HCT116 (cell line): ENCODE measurements at regions not wholly inside any gene's neighbourhood (a gene's known extent, or its start where the extent isn't known, plus 50 kb on each side); places are given as distances from the start of the nearest gene placed in this dataset.

ENCODE experiments used
- ATAC-seq: fragments of 200-7000 bp; cut with Tn5 transposase; 2 replicates; pipeline ENCODE4 v1.9.1; 2020; ENCODE audit warnings: mild to moderate bottlenecking, moderate library complexity
- BruUV-seq: library from RNA; stranded (reverse); fragments of 400-500 nt; replicated peaks from 2 replicates; lab custom pipeline; 2021; lab: Mats Ljungman, UMichigan
- CTCF ChIA-PET: fragments of 300-600 bp; sonication (Branson Sonifier 250); formaldehyde crosslinking; loops from one replicate; lab custom pipeline; 2021; ENCODE audit warnings: antibody characterized with exemption; lab: Charles Lee
- POLR2A ChIA-PET: fragments of 300-600, 350-600 bp; sonication (Branson Sonifier 250); formaldehyde crosslinking; loops from one replicate; lab custom pipeline; 2021; ENCODE audit warnings: antibody characterized with exemption; lab: Charles Lee
- RAD21 ChIA-PET, 2 experiments: fragments of 300-600 bp; sonication (Branson Sonifier 250); formaldehyde crosslinking; loops; one replicate each; lab custom pipeline; 2023; ENCODE audit warnings: low total read pairs in 2 of 2; ENCODE audit not compliant: uncharacterized antibody in 2 of 2, unreplicated experiment in 2 of 2, low non-redundant PET in 1 of 2; lab: Charles Lee
- DNase-seq: peaks from one replicate; pipeline ENCODE4 v3.0.0-alpha.2; 2010; ENCODE audit warnings: low read depth, low spot score
- H2AFZ ChIP-seq: fragments of 200-600 bp; shearing (Covaris generic), sonication (generic); 2 replicates; pipeline ENCODE4 v1.6.1; 2017; ENCODE audit warnings: low read depth, mixed run types, mixed read lengths, antibody characterized with exemption, low read length; ENCODE audit not compliant: poor library complexity, severe bottlenecking
- H3K27ac ChIP-seq: 2 replicates; pipeline ENCODE4 v1.5.1; 2012; ENCODE audit warnings: low read depth, low read length
- H3K27me3 ChIP-seq: fragments of 200-600 bp; sonication (generic); 2 replicates; pipeline ENCODE4 v1.6.1; 2016; ENCODE audit warnings: mixed run types, low read length, mixed read lengths; ENCODE audit not compliant: insufficient read depth
- H3K36me3 ChIP-seq, 2 experiments: fragments of 200-500 bp in 1 of 2; fragments of 200-600 bp in 1 of 2; sonication (Bioruptor generic) in 1 of 2; sonication (generic) in 1 of 2; 2 replicates each; pipeline versions ENCODE4 v1.5.1 to v1.6.1; 2014 to 2016; ENCODE audit warnings: low read length in 2 of 2, inconsistent platforms in 1 of 2, mixed read lengths in 1 of 2, mixed run types in 1 of 2; ENCODE audit not compliant: insufficient read depth in 2 of 2, control insufficient read depth in 1 of 2
- H3K4me1 ChIP-seq, 2 experiments: fragments of 200-600 bp in 1 of 2; sonication (generic) in 1 of 2; 2 replicates each; pipeline versions ENCODE4 v1.5.1 to v1.6.1; 2012 to 2017; ENCODE audit warnings: low read length in 2 of 2, inconsistent platforms in 1 of 2, mild to moderate bottlenecking in 1 of 2, mixed read lengths in 1 of 2, mixed run types in 1 of 2, moderate library complexity in 1 of 2; ENCODE audit not compliant: insufficient read depth in 2 of 2, control insufficient read depth in 1 of 2
- H3K4me2 ChIP-seq: fragments of 200-600 bp; sonication (generic); 2 replicates; pipeline ENCODE4 v1.6.1; 2017; ENCODE audit warnings: mixed run types, low read length, mixed read lengths
- H3K4me3 ChIP-seq, 2 experiments: fragments of 200-600 bp in 1 of 2; sonication (generic) in 1 of 2; replicated peaks in 1 of 2; 2 replicates each; pipeline ENCODE4 v1.5.1; 2011 to 2016; ENCODE audit warnings: low read length in 2 of 2, control low read depth in 1 of 2, low read depth in 1 of 2, mild to moderate bottlenecking in 1 of 2, mixed read lengths in 1 of 2, mixed run types in 1 of 2
- H3K79me2 ChIP-seq: fragments of 200-600 bp; sonication (generic); 2 replicates; pipeline ENCODE4 v1.6.1; 2017; ENCODE audit warnings: mild to moderate bottlenecking, mixed run types, low read length, moderate library complexity, mixed read lengths; ENCODE audit not compliant: insufficient read depth
- H3K9ac ChIP-seq: fragments of 200-600 bp; sonication (generic); 2 replicates; pipeline ENCODE4 v1.6.1; 2016; ENCODE audit warnings: low read length, mixed read lengths
- H3K9me2 ChIP-seq: fragments of 200-600 bp; sonication (generic), shearing (Covaris generic); 2 replicates; pipeline ENCODE4 v1.6.1; 2017; ENCODE audit warnings: mixed run types, mild to moderate bottlenecking, moderate library complexity; ENCODE audit not compliant: insufficient read depth
- H3K9me3 ChIP-seq, 2 experiments: fragments of 200-500 bp in 1 of 2; fragments of 200-600 bp in 1 of 2; sonication (Bioruptor generic) in 1 of 2; sonication (generic) in 1 of 2; 2 replicates each; pipeline ENCODE4 v1.6.1; 2014 to 2017; ENCODE audit warnings: low read length in 2 of 2, mixed read lengths in 2 of 2, inconsistent platforms in 1 of 2, low read depth in 1 of 2, mild to moderate bottlenecking in 1 of 2, mixed run types in 1 of 2, moderate library complexity in 1 of 2; ENCODE audit not compliant: control insufficient read depth in 1 of 2, insufficient read depth in 1 of 2
- H4K20me1 ChIP-seq: fragments of 200-600 bp; sonication (generic), shearing (Covaris generic); 2 replicates; pipeline ENCODE4 v1.6.1; 2017; ENCODE audit warnings: mixed run types, mild to moderate bottlenecking, moderate library complexity; ENCODE audit not compliant: insufficient read depth
- CEBPB ChIP-seq: IDR thresholded peaks from 2 replicates; pipeline ENCODE4 v1.6.1; 2012; ENCODE audit warnings: low read depth
- EGR1 ChIP-seq: IDR thresholded peaks from 2 replicates; pipeline ENCODE4 v1.6.1; 2012; ENCODE audit warnings: low read depth
- ELF1 ChIP-seq: IDR thresholded peaks from 2 replicates; pipeline ENCODE4 v1.6.1; 2012; ENCODE audit warnings: low read depth, borderline replicate concordance
- EZH2 ChIP-seq: fragments of 200-600 bp; sonication (generic); IDR thresholded peaks from 2 replicates; pipeline ENCODE4 v1.6.1; 2017; ENCODE audit warnings: antibody characterized with exemption, mixed run types
- EZH2phosphoT487 ChIP-seq: fragments of 200-600 bp; IDR thresholded peaks from 2 replicates; pipeline ENCODE4 v1.6.1; 2018; ENCODE audit warnings: antibody characterized with exemption, borderline replicate concordance
- FOSL1 ChIP-seq: IDR thresholded peaks from 2 replicates; pipeline ENCODE4 v1.6.1; 2012; ENCODE audit warnings: low read depth
- JUND ChIP-seq: IDR thresholded peaks from 2 replicates; pipeline ENCODE4 v1.6.1; 2012
- POLR2A ChIP-seq: IDR thresholded peaks from 2 replicates; pipeline ENCODE4 v1.7.0; 2011; ENCODE audit warnings: borderline replicate concordance; ENCODE audit not compliant: insufficient read depth, insufficient read length; ENCODE audit errors: extremely low read depth
- POLR2AphosphoS5 ChIP-seq: IDR thresholded peaks from 2 replicates; pipeline ENCODE4 v1.6.1; 2011; ENCODE audit warnings: mild to moderate bottlenecking, low read depth, low read length, moderate library complexity
- RAD21 ChIP-seq: IDR thresholded peaks from 2 replicates; pipeline ENCODE4 v1.6.1; 2012; ENCODE audit warnings: low read depth, mild to moderate bottlenecking
- SIN3A ChIP-seq: IDR thresholded peaks from 2 replicates; pipeline ENCODE4 v1.6.1; 2012; ENCODE audit warnings: low read depth
- SP1 ChIP-seq: IDR thresholded peaks from 2 replicates; pipeline ENCODE4 v1.6.1; 2012; ENCODE audit warnings: low read depth
- SRF ChIP-seq: IDR thresholded peaks from 2 replicates; pipeline ENCODE4 v1.6.1; 2012; ENCODE audit warnings: low read depth
- YY1 ChIP-seq: IDR thresholded peaks from 2 replicates; pipeline ENCODE4 v1.6.1; 2011; ENCODE audit warnings: low read length, low read depth, moderate library complexity, mild to moderate bottlenecking; ENCODE audit not compliant: insufficient replicate concordance; ENCODE audit errors: extremely low read depth
- ZFX ChIP-seq: fragments of 450-650 bp; IDR thresholded peaks from 2 replicates; pipeline ENCODE4 v1.6.1; 2017
- ZNF274 ChIP-seq: fragments of 200-500 bp; sonication (Bioruptor generic); IDR thresholded peaks from 2 replicates; pipeline ENCODE4 v1.6.1; 2014; ENCODE audit warnings: mild to moderate bottlenecking, low read depth, low read length, inconsistent platforms
- intact Hi-C: fragments of 100-400 bp; cut with micrococcal nuclease; formaldehyde crosslinking; loops from 2 replicates; pipeline ENCODE4 v1.10.0; 2022
- TF ChIP-seq, protein P1 (sequence below), 3 experiments: fragments of 200-600 bp in 1 of 3; sonication (generic) in 1 of 3; IDR thresholded peaks in 2 of 3; conservative IDR thresholded peaks in 1 of 3; 2 replicates each; pipeline ENCODE4 v1.5.1; 2012 to 2017; ENCODE audit warnings: low read depth in 2 of 3, low read length in 2 of 3, antibody characterized with exemption in 1 of 3, borderline replicate concordance in 1 of 3, control low read depth in 1 of 3, mild to moderate bottlenecking in 1 of 3, mixed read lengths in 1 of 3, mixed run types in 1 of 3, moderate library complexity in 1 of 3; ENCODE audit not compliant: insufficient read depth in 1 of 3
- TF ChIP-seq, protein P2 (sequence below): IDR thresholded peaks from 2 replicates; pipeline ENCODE4 v1.6.1; 2012
- TF ChIP-seq, protein P3 (sequence below): IDR thresholded peaks from 2 replicates; pipeline ENCODE4 v1.6.1; 2012

DNA sequence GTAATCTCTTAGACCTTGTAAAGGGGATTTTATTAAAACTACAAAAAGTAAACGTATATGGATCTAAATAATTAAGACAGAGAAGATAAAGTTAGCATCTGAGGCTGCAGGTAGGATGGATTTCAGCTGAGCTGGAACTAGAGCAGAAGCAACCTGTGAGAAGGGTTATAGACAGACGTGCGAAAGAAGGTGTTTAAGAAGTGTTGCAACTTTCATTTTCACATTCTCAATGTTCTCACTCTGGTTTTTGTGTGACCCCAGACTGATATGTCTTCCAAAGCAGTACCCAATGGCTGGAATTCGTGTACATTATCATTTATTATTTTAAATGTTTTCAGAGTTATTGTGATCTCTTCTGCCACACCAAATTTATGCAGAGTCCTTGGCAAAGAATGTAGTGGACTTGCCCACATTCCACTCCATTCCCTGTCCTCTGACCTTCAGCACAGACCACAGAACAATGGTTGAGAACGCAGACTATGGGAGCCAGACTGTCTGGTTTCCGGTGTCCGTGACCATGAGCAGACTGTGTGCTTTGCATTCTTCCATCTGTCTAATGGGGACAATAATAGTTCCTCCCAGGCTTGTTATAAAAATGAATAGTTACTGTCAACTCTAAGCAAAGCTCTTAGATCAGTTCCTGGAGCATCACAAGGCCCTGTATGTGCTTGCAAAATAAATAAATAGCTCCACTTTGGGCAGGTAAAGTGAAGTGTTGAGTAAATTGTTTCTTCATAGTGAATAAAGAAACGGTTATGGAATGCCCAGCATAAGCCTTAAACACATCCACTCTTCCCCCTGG is 140.6 kb upstream of the SAMSN1 start:
- H3K9me2 ChIP-seq = no peaks in the 10 kb centered on the region
- TF ChIP-seq ELF1 = no peak
- TF ChIP-seq EZH2phosphoT487 = no peak
- TF ChIP-seq SIN3A = no peak
- TF ChIP-seq, protein P1, sequence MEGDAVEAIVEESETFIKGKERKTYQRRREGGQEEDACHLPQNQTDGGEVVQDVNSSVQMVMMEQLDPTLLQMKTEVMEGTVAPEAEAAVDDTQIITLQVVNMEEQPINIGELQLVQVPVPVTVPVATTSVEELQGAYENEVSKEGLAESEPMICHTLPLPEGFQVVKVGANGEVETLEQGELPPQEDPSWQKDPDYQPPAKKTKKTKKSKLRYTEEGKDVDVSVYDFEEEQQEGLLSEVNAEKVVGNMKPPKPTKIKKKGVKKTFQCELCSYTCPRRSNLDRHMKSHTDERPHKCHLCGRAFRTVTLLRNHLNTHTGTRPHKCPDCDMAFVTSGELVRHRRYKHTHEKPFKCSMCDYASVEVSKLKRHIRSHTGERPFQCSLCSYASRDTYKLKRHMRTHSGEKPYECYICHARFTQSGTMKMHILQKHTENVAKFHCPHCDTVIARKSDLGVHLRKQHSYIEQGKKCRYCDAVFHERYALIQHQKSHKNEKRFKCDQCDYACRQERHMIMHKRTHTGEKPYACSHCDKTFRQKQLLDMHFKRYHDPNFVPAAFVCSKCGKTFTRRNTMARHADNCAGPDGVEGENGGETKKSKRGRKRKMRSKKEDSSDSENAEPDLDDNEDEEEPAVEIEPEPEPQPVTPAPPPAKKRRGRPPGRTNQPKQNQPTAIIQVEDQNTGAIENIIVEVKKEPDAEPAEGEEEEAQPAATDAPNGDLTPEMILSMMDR (IDR thresholded peaks at IDR 0.05 in 2 of 3, conservative IDR thresholded peaks at IDR 0.05 in 1 of 3; ENCODE audit: borderline replicate concordance in 1 of 3, insufficient read depth in 1 of 3, low read depth in 2 of 3, low read length in 2 of 3) = no peak
- no peak for TF ChIP-seq ZFX
- TF ChIP-seq, protein P2, sequence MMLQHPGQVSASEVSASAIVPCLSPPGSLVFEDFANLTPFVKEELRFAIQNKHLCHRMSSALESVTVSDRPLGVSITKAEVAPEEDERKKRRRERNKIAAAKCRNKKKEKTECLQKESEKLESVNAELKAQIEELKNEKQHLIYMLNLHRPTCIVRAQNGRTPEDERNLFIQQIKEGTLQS = no peak
- TF ChIP-seq EGR1 = no peak
- no peak for TF ChIP-seq ZNF274
- TF ChIP-seq SP1 = no peak
- TF ChIP-seq POLR2A = no peak
- TF ChIP-seq, protein P3, sequence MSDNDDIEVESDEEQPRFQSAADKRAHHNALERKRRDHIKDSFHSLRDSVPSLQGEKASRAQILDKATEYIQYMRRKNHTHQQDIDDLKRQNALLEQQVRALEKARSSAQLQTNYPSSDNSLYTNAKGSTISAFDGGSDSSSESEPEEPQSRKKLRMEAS = no peak
- TF ChIP-seq FOSL1 = no peak
- no peak for TF ChIP-seq POLR2AphosphoS5
- TF ChIP-seq CEBPB = no peak
- TF ChIP-seq RAD21 = no peak
- no peak for TF ChIP-seq SRF
- no peak for TF ChIP-seq JUND
- no peak for TF ChIP-seq EZH2
- TF ChIP-seq YY1 = no peak
- H3K36me3 ChIP-seq = no peaks in the 10 kb centered on the region
- no peak overlapping the region for H2AFZ ChIP-seq
- ChIA-PET POLR2A (no interaction called here), CTCF (no interaction called here), RAD21 (no interaction called here)
- no peaks in the 10 kb centered on the region for H4K20me1 ChIP-seq
- H3K79me2 ChIP-seq = no peaks in the 10 kb centered on the region
- H3K9ac ChIP-seq = no peak overlapping the region
- no peak overlapping the region for H3K27ac ChIP-seq
- DNase-seq = no peak
- H3K9me3 ChIP-seq = 0 out of 4 replicates have a peak, but pooled peaks cover 0 to 4% of the 10 kb centered on the region in 2 experiments
- no TSS peak for BruUV-seq
- H3K4me2 ChIP-seq = no peak overlapping the region
- no peaks in the 10 kb centered on the region for H3K27me3 ChIP-seq
- H3K4me3 ChIP-seq = no peak overlapping the region
- no peak for ATAC-seq
- intact Hi-C loops = no loop called here
- no peaks in the 10 kb centered on the region for H3K4me1 ChIP-seq
